Stimulated activated CD4-positive, alpha-beta T cell treated with anti-CD3 and anti-CD28 coated beads, Interleukin-2, amount 100 ng/mL, for 48 hours (primary cell): ENCODE measurements at regions not wholly inside any gene's neighbourhood (a gene's known extent, or its start where the extent isn't known, plus 50 kb on each side); places are given as distances from the start of the nearest gene placed in this dataset.

Experiments
- DNase-seq, 2 donors: peaks; one replicate each; pipeline ENCODE4 v3.0.0-alpha.2; 2020

- no peak for DNase-seq
These were observed 135.9 kb upstream of the RPS23 start for GRCh38 chr5:82414041-82414388.

GRCh38 chr5:82413302-82414040 lies 135.3 kb upstream of the RPS23 start:
- no peak for DNase-seq

- DNase-seq = no peak
These were observed 129.9 kb upstream of the RPS23 start for GRCh38 chr5:82408033-82408432.

- no peak for DNase-seq
These were observed 128.1 kb upstream of the RPS23 start for GRCh38 chr5:82406205-82406773.

- no peak for DNase-seq
These were observed 127.6 kb upstream of the RPS23 start for GRCh38 chr5:82405618-82406204.

GRCh38 chr5:82405161-82405560 lies 127.0 kb upstream of the RPS23 start:
- DNase-seq = no peak

- DNase-seq = no peak
These were observed 126.3 kb upstream of the RPS23 start for GRCh38 chr5:82404382-82404945.

- no peak for DNase-seq
These were observed 125.6 kb upstream of the RPS23 start for GRCh38 chr5:82403724-82404123.

GRCh38 chr5:82403026-82403425 lies 124.9 kb upstream of the RPS23 start:
- no peak for DNase-seq

GRCh38 chr5:82399111-82399510 lies 121.0 kb upstream of the RPS23 start:
- DNase-seq = no peak

- DNase-seq = no peak
These were observed 119.7 kb upstream of the RPS23 start for GRCh38 chr5:82397741-82398320.

GRCh38 chr5:82396871-82397514 lies 118.8 kb upstream of the RPS23 start:
- no peak for DNase-seq

- no peak for DNase-seq
These were observed 118.2 kb upstream of the RPS23 start for GRCh38 chr5:82396396-82396795.

GRCh38 chr5:82393951-82394350 lies 115.8 kb upstream of the RPS23 start:
- DNase-seq = no peak

- no peak for DNase-seq
These were observed 111.9 kb upstream of the RPS23 start for GRCh38 chr5:82390088-82390487.

- DNase-seq = no peak
These were observed 111.2 kb upstream of the RPS23 start for GRCh38 chr5:82389347-82389746.

GRCh38 chr5:82388181-82388580 lies 110.0 kb upstream of the RPS23 start:
- DNase-seq = no peak

GRCh38 chr5:82387819-82388166 lies 109.6 kb upstream of the RPS23 start:
- DNase-seq = no peak

- DNase-seq = no peak
These were observed 109.1 kb upstream of the RPS23 start for GRCh38 chr5:82387001-82387818.

GRCh38 chr5:82386576-82386975 lies 108.4 kb upstream of the RPS23 start:
- no peak for DNase-seq

- DNase-seq = no peak
These were observed 106.0 kb upstream of the RPS23 start for GRCh38 chr5:82384034-82384750.

- no peak for DNase-seq
These were observed 103.4 kb upstream of the RPS23 start for GRCh38 chr5:82381591-82381990.
